OCI-LY1 (cell line): ENCODE measurements at regions not wholly inside any gene's neighbourhood (a gene's known extent, or its start where the extent isn't known, plus 50 kb on each side); places are given as distances from the start of the nearest gene placed in this dataset.

Source experiments
- H2AFZ ChIP-seq: fragments of 200-600 bp; sonication (generic), shearing (Covaris generic); 2 replicates; pipeline ENCODE4 v1.6.0; 2014; ENCODE audit warnings: antibody characterized with exemption, mild to moderate bottlenecking, low read length
- H3F3A ChIP-seq: fragments of 200-600 bp; sonication (generic), shearing (Covaris generic); 2 replicates; pipeline ENCODE4 v1.6.0; 2014; ENCODE audit warnings: mild to moderate bottlenecking, antibody characterized with exemption, low read length, moderate library complexity; ENCODE audit not compliant: insufficient read depth
- H3K27ac ChIP-seq: fragments of 200-600 bp; sonication (generic); 2 replicates; pipeline ENCODE4 v1.5.1; 2014; ENCODE audit warnings: low read length, mixed run types, mild to moderate bottlenecking, low read depth; ENCODE audit not compliant: poor library complexity, severe bottlenecking
- H3K27me3 ChIP-seq: fragments of 200-600 bp; sonication (generic); 2 replicates; pipeline ENCODE4 v1.6.0; 2014; ENCODE audit warnings: antibody characterized with exemption, mild to moderate bottlenecking, low read length, moderate library complexity; ENCODE audit not compliant: insufficient read depth
- H3K36me3 ChIP-seq: fragments of 200-600 bp; sonication (generic); 2 replicates; pipeline ENCODE4 v1.6.1; 2014; ENCODE audit warnings: mild to moderate bottlenecking, antibody characterized with exemption, low read length, moderate library complexity, mixed read lengths; ENCODE audit not compliant: insufficient read depth
- H3K4me1 ChIP-seq: fragments of 200-600 bp; sonication (generic); 2 replicates; pipeline ENCODE4 v1.5.1; 2014; ENCODE audit warnings: mild to moderate bottlenecking, low read length, moderate library complexity; ENCODE audit not compliant: insufficient read depth, severe bottlenecking
- H3K4me2 ChIP-seq: fragments of 200-600 bp; sonication (generic), shearing (Covaris generic); 2 replicates; pipeline ENCODE4 v1.6.1; 2014; ENCODE audit warnings: low read length
- H3K4me3 ChIP-seq: fragments of 200-600 bp; sonication (generic); 2 replicates; pipeline ENCODE4 v1.5.1; 2014; ENCODE audit warnings: low read length, low read depth, mild to moderate bottlenecking, mixed read lengths; ENCODE audit not compliant: poor library complexity, severe bottlenecking
- H3K79me2 ChIP-seq: fragments of 200-600 bp; shearing (Covaris generic); 2 replicates; pipeline ENCODE4 v1.6.1; 2016; ENCODE audit warnings: mixed run types, low read length, mixed read lengths; ENCODE audit not compliant: insufficient read depth
- H3K9ac ChIP-seq: fragments of 200-600 bp; sonication (generic), shearing (Covaris generic); 2 replicates; pipeline ENCODE4 v1.6.1; 2014; ENCODE audit warnings: mild to moderate bottlenecking, low read length, mixed read lengths
- H3K9me2 ChIP-seq: fragments of 200-600 bp; sonication (generic), shearing (Covaris generic); 2 replicates; pipeline ENCODE4 v1.6.1; 2014; ENCODE audit warnings: low read depth, mild to moderate bottlenecking, low read length, mixed read lengths
- H3K9me3 ChIP-seq: fragments of 200-600 bp; shearing (Covaris generic); 2 replicates; pipeline ENCODE4 v1.6.1; 2014; ENCODE audit warnings: low read length, mixed read lengths
- H4K20me1 ChIP-seq: fragments of 200-600 bp; sonication (generic), shearing (Covaris generic); 2 replicates; pipeline ENCODE4 v1.6.0; 2016; ENCODE audit warnings: mild to moderate bottlenecking, low read length; ENCODE audit not compliant: insufficient read depth
- CTCF ChIP-seq: fragments of 200-600 bp; sonication (generic), shearing (Covaris generic); IDR thresholded peaks from 2 replicates; pipeline ENCODE4 v1.5.1; 2017; ENCODE audit warnings: mild to moderate bottlenecking, antibody characterized with exemption, low read length, moderate library complexity, mixed read lengths
- EZH2 ChIP-seq: fragments of 200-600 bp; sonication (generic), shearing (Covaris generic); IDR thresholded peaks from 2 replicates; pipeline ENCODE4 v1.8.0; 2017; ENCODE audit warnings: borderline replicate concordance, mixed run types, mild to moderate bottlenecking, antibody characterized with exemption, low read length, moderate library complexity, mixed read lengths

DNA sequence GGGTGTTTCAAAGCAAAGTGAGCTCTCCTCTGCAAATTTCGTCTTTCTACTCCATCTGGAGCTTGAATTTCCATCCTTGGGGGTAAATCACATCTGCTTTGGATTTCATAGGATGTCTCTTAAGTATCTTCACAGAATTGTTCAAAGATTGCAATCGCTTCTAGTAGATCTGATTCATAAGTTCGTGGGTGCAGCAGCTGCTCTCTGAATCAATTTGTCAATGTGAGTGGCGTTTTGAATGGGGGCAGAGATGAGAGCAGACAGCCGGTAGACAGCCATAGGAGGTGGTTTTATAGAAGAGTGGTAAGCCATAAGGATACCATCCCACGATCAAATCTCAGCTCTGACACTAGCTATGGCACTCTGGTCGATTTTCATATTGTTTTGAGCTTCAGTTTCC, 146.0 kb upstream of the RPH3A start:
- no peaks in the 10 kb centered on the region for H3K4me1 ChIP-seq
- TF ChIP-seq EZH2 (no peak), CTCF (no peak)
- H3K4me2 ChIP-seq: no peak overlapping the region
- H3K9ac ChIP-seq: no peak overlapping the region
- H3K36me3 ChIP-seq: no peaks in the 10 kb centered on the region
- no peak overlapping the region for H3K27ac ChIP-seq
- no peaks in the 10 kb centered on the region for H4K20me1 ChIP-seq
- H3K9me3 ChIP-seq: no peaks in the 10 kb centered on the region
- H2AFZ ChIP-seq: no peak overlapping the region
- no peaks in the 10 kb centered on the region for H3K27me3 ChIP-seq
- no peaks in the 10 kb centered on the region for H3K9me2 ChIP-seq
- H3K79me2 ChIP-seq: no peaks in the 10 kb centered on the region
- no peak overlapping the region for H3K4me3 ChIP-seq
- no peaks in the 10 kb centered on the region for H3F3A ChIP-seq

GRCh38 chr12:112656141-112656540, 135.4 kb upstream of the RPH3A start:
- H2AFZ ChIP-seq: no peak overlapping the region
- H3K4me2 ChIP-seq: no peak overlapping the region
- no peaks in the 10 kb centered on the region for H3F3A ChIP-seq
- no peaks in the 10 kb centered on the region for H4K20me1 ChIP-seq
- TF ChIP-seq CTCF (no peak), EZH2 (no peak)
- H3K79me2 ChIP-seq: no peaks in the 10 kb centered on the region
- no peaks in the 10 kb centered on the region for H3K36me3 ChIP-seq
- no peak overlapping the region for H3K9ac ChIP-seq
- no peaks in the 10 kb centered on the region for H3K9me3 ChIP-seq
- H3K9me2 ChIP-seq: no peaks in the 10 kb centered on the region
- H3K4me3 ChIP-seq: no peak overlapping the region
- H3K27me3 ChIP-seq: no peaks in the 10 kb centered on the region
- no peak overlapping the region for H3K27ac ChIP-seq
- H3K4me1 ChIP-seq: no peaks in the 10 kb centered on the region

DNA sequence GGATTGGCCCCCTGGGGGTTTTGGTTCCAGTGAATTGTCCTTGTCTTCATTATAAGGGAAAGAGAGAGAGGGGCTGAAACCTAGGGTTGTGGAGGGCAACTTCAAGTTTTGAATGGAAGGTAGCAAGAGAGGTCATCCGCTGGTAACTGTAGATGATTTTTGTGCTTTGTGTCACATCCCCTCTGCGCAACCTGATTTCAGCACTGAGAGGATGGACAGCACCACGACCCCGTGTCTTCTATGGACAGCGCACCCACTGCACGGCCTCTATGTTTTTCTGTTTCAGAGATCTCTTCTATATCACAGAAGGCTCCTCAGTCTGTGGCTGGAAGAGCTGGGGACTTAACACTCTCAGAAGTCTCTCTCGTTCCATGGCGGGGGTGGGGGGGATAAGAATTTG, 127.0 kb upstream of the RPH3A start:
- Histone ChIP-seq H3K79me2 (no peaks in the 10 kb centered on the region), H3K9ac (no peak overlapping the region), H3K9me2 (no peaks in the 10 kb centered on the region), H3K36me3 (no peaks in the 10 kb centered on the region), H3K27ac (no peak overlapping the region), H3K4me2 (no peak overlapping the region), H3F3A (no peaks in the 10 kb centered on the region), H3K27me3 (no peaks in the 10 kb centered on the region), H4K20me1 (no peaks in the 10 kb centered on the region), H3K4me3 (no peak overlapping the region), H2AFZ (no peak overlapping the region), H3K4me1 (no peaks in the 10 kb centered on the region), H3K9me3 (no peaks in the 10 kb centered on the region)
- TF ChIP-seq EZH2 (no peak), CTCF (no peak)
